ENCODE measurements at regions not wholly inside any gene's neighbourhood (a gene's known extent, or its start where the extent isn't known, plus 50 kb on each side); places are given as distances from the start of the nearest gene placed in this dataset.

GRCh38 chr2:83071352-83071751, 1387.7 kb downstream of the SUCLG1 start:
- DNase-seq (ENCODE audit: extremely low read depth, insufficient read length) = no peak
- Histone ChIP-seq H3K4me3 (replicated peaks; ENCODE audit: low read depth, low read length) (no peak overlapping the region), H3K36me3 (ENCODE audit: control insufficient read depth, insufficient read depth, low read length) (no peaks in the 10 kb centered on the region), H3K27me3 (replicated peaks; ENCODE audit: control insufficient read depth, insufficient read depth, low read length) (no peaks in the 10 kb centered on the region)
- no peak for TF ChIP-seq CTCF (IDR thresholded peaks at IDR 0.05; ENCODE audit: insufficient read depth, low read length, poor library complexity, severe bottlenecking)

GRCh38 chr2:83069724-83070123, 1389.4 kb downstream of the SUCLG1 start:
- TF ChIP-seq CTCF (IDR thresholded peaks at IDR 0.05; ENCODE audit: insufficient read depth, low read length, poor library complexity, severe bottlenecking) = no peak
- Histone ChIP-seq H3K36me3 (ENCODE audit: control insufficient read depth, insufficient read depth, low read length) (no peaks in the 10 kb centered on the region), H3K4me3 (replicated peaks; ENCODE audit: low read depth, low read length) (no peak overlapping the region), H3K27me3 (replicated peaks; ENCODE audit: control insufficient read depth, insufficient read depth, low read length) (no peaks in the 10 kb centered on the region)
- no peak for DNase-seq (ENCODE audit: extremely low read depth, insufficient read length)

- Histone ChIP-seq H3K36me3 (ENCODE audit: control insufficient read depth, insufficient read depth, low read length) (no peaks in the 10 kb centered on the region), H3K4me3 (replicated peaks; ENCODE audit: low read depth, low read length) (no peak overlapping the region), H3K27me3 (replicated peaks; ENCODE audit: control insufficient read depth, insufficient read depth, low read length) (no peaks in the 10 kb centered on the region)
- no peak for TF ChIP-seq CTCF (IDR thresholded peaks at IDR 0.05; ENCODE audit: insufficient read depth, low read length, poor library complexity, severe bottlenecking)
- no peak for DNase-seq (ENCODE audit: extremely low read depth, insufficient read length)
Measured at GRCh38 chr2:83068714-83069113, 1390.4 kb downstream of the SUCLG1 start.

GRCh38 chr2:83067947-83068346, 1391.1 kb downstream of the SUCLG1 start:
- Histone ChIP-seq H3K4me3 (replicated peaks; ENCODE audit: low read depth, low read length) (no peak overlapping the region), H3K36me3 (ENCODE audit: control insufficient read depth, insufficient read depth, low read length) (no peaks in the 10 kb centered on the region), H3K27me3 (replicated peaks; ENCODE audit: control insufficient read depth, insufficient read depth, low read length) (no peaks in the 10 kb centered on the region)
- DNase-seq (ENCODE audit: extremely low read depth, insufficient read length) = no peak
- TF ChIP-seq CTCF (IDR thresholded peaks at IDR 0.05; ENCODE audit: insufficient read depth, low read length, poor library complexity, severe bottlenecking) = no peak

GRCh38 chr2:83063933-83064332, 1395.1 kb downstream of the SUCLG1 start:
- H3K36me3 ChIP-seq (ENCODE audit: control insufficient read depth, insufficient read depth, low read length) = no peaks in the 10 kb centered on the region
- H3K27me3 ChIP-seq (replicated peaks; ENCODE audit: control insufficient read depth, insufficient read depth, low read length) = no peaks in the 10 kb centered on the region
- no peak for DNase-seq (ENCODE audit: extremely low read depth, insufficient read length)
- TF ChIP-seq CTCF (IDR thresholded peaks at IDR 0.05; ENCODE audit: insufficient read depth, low read length, poor library complexity, severe bottlenecking) = no peak
- no peak overlapping the region for H3K4me3 ChIP-seq (replicated peaks; ENCODE audit: low read depth, low read length)

- DNase-seq (ENCODE audit: extremely low read depth, insufficient read length) = no peak
- H3K4me3 ChIP-seq (replicated peaks; ENCODE audit: low read depth, low read length) = no peak overlapping the region
- no peak for TF ChIP-seq CTCF (IDR thresholded peaks at IDR 0.05; ENCODE audit: insufficient read depth, low read length, poor library complexity, severe bottlenecking)
- H3K27me3 ChIP-seq (replicated peaks; ENCODE audit: control insufficient read depth, insufficient read depth, low read length) = no peaks in the 10 kb centered on the region
- no peaks in the 10 kb centered on the region for H3K36me3 ChIP-seq (ENCODE audit: control insufficient read depth, insufficient read depth, low read length)
Measured at GRCh38 chr2:83063511-83063910, 1395.6 kb downstream of the SUCLG1 start.
